ENCODE measurements at regions not wholly inside any gene's neighbourhood (a gene's known extent, or its start where the extent isn't known, plus 50 kb on each side); places are given as distances from the start of the nearest gene placed in this dataset.

GRCh38 chr3:3633761-3634160, 165.5 kb upstream of the LRRN1 start:
- H3K36me3 Mint-ChIP-seq (ENCODE audit: unreplicated experiment) = no peaks in the 10 kb centered on the region
- TF ChIP-seq CTCF (IDR thresholded peaks at IDR 0.05) = no peak
- H3K27me3 Mint-ChIP-seq (ENCODE audit: unreplicated experiment) = no peaks in the 10 kb centered on the region
- H3K27ac Mint-ChIP-seq (ENCODE audit: unreplicated experiment) = no peak overlapping the region
- H3K4me1 Mint-ChIP-seq (ENCODE audit: unreplicated experiment) = peaks cover 11% of the 10 kb centered on the region
- peaks cover 15% of the 10 kb centered on the region for H3K9me3 Mint-ChIP-seq (ENCODE audit: unreplicated experiment)
- DNase-seq (ENCODE audit: extremely low spot score, unreplicated experiment) = no peak
- no peak overlapping the region for H3K4me3 Mint-ChIP-seq (ENCODE audit: unreplicated experiment)

GRCh38 chr3:3632449-3632848, 166.8 kb upstream of the LRRN1 start:
- H3K27ac Mint-ChIP-seq (ENCODE audit: unreplicated experiment) = no peak overlapping the region
- no peaks in the 10 kb centered on the region for H3K36me3 Mint-ChIP-seq (ENCODE audit: unreplicated experiment)
- H3K4me1 Mint-ChIP-seq (ENCODE audit: unreplicated experiment) = peaks cover 11% of the 10 kb centered on the region
- TF ChIP-seq CTCF (IDR thresholded peaks at IDR 0.05) = no peak
- no peaks in the 10 kb centered on the region for H3K27me3 Mint-ChIP-seq (ENCODE audit: unreplicated experiment)
- H3K9me3 Mint-ChIP-seq (ENCODE audit: unreplicated experiment) = peaks cover 15% of the 10 kb centered on the region
- no peak for DNase-seq (ENCODE audit: extremely low spot score, unreplicated experiment)
- no peak overlapping the region for H3K4me3 Mint-ChIP-seq (ENCODE audit: unreplicated experiment)

- peaks cover 12% of the 10 kb centered on the region for H3K9me3 Mint-ChIP-seq (ENCODE audit: unreplicated experiment)
- H3K27me3 Mint-ChIP-seq (ENCODE audit: unreplicated experiment) = no peaks in the 10 kb centered on the region
- H3K4me3 Mint-ChIP-seq (ENCODE audit: unreplicated experiment) = no peak overlapping the region
- no peaks in the 10 kb centered on the region for H3K36me3 Mint-ChIP-seq (ENCODE audit: unreplicated experiment)
- peaks cover 4% of the 10 kb centered on the region for H3K4me1 Mint-ChIP-seq (ENCODE audit: unreplicated experiment)
- H3K27ac Mint-ChIP-seq (ENCODE audit: unreplicated experiment) = no peak overlapping the region
- no peak for TF ChIP-seq CTCF (IDR thresholded peaks at IDR 0.05)
- DNase-seq (ENCODE audit: extremely low spot score, unreplicated experiment) = no peak
Observed at GRCh38 chr3:3631114-3631513, 168.1 kb upstream of the LRRN1 start.

GRCh38 chr3:3629911-3630310, 169.3 kb upstream of the LRRN1 start:
- Mint-ChIP-seq H3K27me3 (ENCODE audit: unreplicated experiment) (no peaks in the 10 kb centered on the region), H3K4me1 (ENCODE audit: unreplicated experiment) (peaks cover 4% of the 10 kb centered on the region), H3K36me3 (ENCODE audit: unreplicated experiment) (no peaks in the 10 kb centered on the region), H3K9me3 (ENCODE audit: unreplicated experiment) (peaks cover 11% of the 10 kb centered on the region), H3K27ac (ENCODE audit: unreplicated experiment) (no peak overlapping the region), H3K4me3 (ENCODE audit: unreplicated experiment) (no peak overlapping the region)
- no peak for TF ChIP-seq CTCF (IDR thresholded peaks at IDR 0.05)
- no peak for DNase-seq (ENCODE audit: extremely low spot score, unreplicated experiment)

GRCh38 chr3:3628676-3629328, 170.4 kb upstream of the LRRN1 start:
- Mint-ChIP-seq H3K27ac (ENCODE audit: unreplicated experiment) (no peak overlapping the region), H3K4me3 (ENCODE audit: unreplicated experiment) (no peak overlapping the region), H3K9me3 (ENCODE audit: unreplicated experiment) (peaks cover 13% of the 10 kb centered on the region), H3K4me1 (ENCODE audit: unreplicated experiment) (peaks cover 4% of the 10 kb centered on the region), H3K27me3 (ENCODE audit: unreplicated experiment) (no peaks in the 10 kb centered on the region), H3K36me3 (ENCODE audit: unreplicated experiment) (no peaks in the 10 kb centered on the region)
- TF ChIP-seq CTCF (IDR thresholded peaks at IDR 0.05) = no peak
- DNase-seq (ENCODE audit: extremely low spot score, unreplicated experiment) = no peak
